K562 (cell line): ENCODE measurements at regions not wholly inside any gene's neighbourhood (a gene's known extent, or its start where the extent isn't known, plus 50 kb on each side); places are given as distances from the start of the nearest gene placed in this dataset.

ENCODE experiments used
- ATAC-seq: fragments of 200-7000 bp; cut with Tn5 transposase; 3 replicates; pipeline ENCODE4 v1.9.1; 2020; ENCODE audit warnings: moderate library complexity
- BruUV-seq: library from RNA; stranded (reverse); fragments of 400-500 nt; replicated peaks from 2 replicates; lab custom pipeline; 2021; lab: Mats Ljungman, UMichigan
- CTCF ChIA-PET: fragments of 300-600 bp; formaldehyde crosslinking; extraction: SDS; loops from one replicate; lab custom pipeline; 2021; ENCODE audit warnings: low intra/inter-chr PET ratio; lab: Yijun Ruan, JAX
- POLR2A ChIA-PET: fragments of 300-600, 350-650 bp; sonication (Branson Sonifier 250); formaldehyde crosslinking; extraction: SDS; loops from one replicate; lab custom pipeline; 2021; ENCODE audit warnings: antibody characterized with exemption, inconsistent platforms; lab: Yijun Ruan, JAX
- DNase-seq, 4 experiments: peaks; one replicate each; pipeline versions ENCODE4 v3.0.0 to v3.0.0-alpha.2; 2011 to 2018; ENCODE audit warnings: low spot score in 3 of 4, mixed read lengths in 3 of 4; ENCODE audit errors: extremely low read depth in 1 of 4
- FAIRE-seq: peaks from 2 replicates; lab custom pipeline; 2011; peaks lifted over from hg19 to GRCh38; lab: Jason Lieb, UNC
- H2AFZ ChIP-seq: 2 replicates; pipeline ENCODE4 v1.6.0; 2011; ENCODE audit warnings: low read depth, low read length, control low read depth, inconsistent platforms
- H3K27ac ChIP-seq: fragments of 200-600 bp; 3 replicates; pipeline ENCODE4 v1.8.0; 2011; ENCODE audit warnings: low read depth, mild to moderate bottlenecking, control low read depth, inconsistent platforms, low read length, moderate library complexity, mixed read lengths; ENCODE audit errors: extremely low read depth
- H3K27me3 ChIP-seq, 2 experiments: fragments of 300-600 bp in 1 of 2; 2 replicates in 1 of 2; 3 replicates in 1 of 2; pipeline versions ENCODE4 v1.6.0 to v1.8.0; 2011; ENCODE audit warnings: inconsistent platforms in 2 of 2, low read length in 2 of 2, mild to moderate bottlenecking in 1 of 2, mixed read lengths in 1 of 2, moderate library complexity in 1 of 2; ENCODE audit not compliant: control insufficient read depth in 2 of 2, insufficient read depth in 2 of 2
- H3K36me3 ChIP-seq: fragments of 300-600 bp; 3 replicates; pipeline ENCODE4 v1.8.0; 2011; ENCODE audit warnings: mild to moderate bottlenecking, low read length, inconsistent platforms; ENCODE audit not compliant: control insufficient read depth, insufficient read depth
- H3K4me1 ChIP-seq, 2 experiments: fragments of 200-600 bp in 1 of 2; replicated peaks in 1 of 2; 2 replicates in 1 of 2; 3 replicates in 1 of 2; pipeline versions ENCODE4 v1.5.1 to v1.8.0; 2011; ENCODE audit warnings: inconsistent platforms in 2 of 2, low read length in 2 of 2, mild to moderate bottlenecking in 1 of 2, mixed read lengths in 1 of 2, moderate library complexity in 1 of 2; ENCODE audit not compliant: control insufficient read depth in 2 of 2, insufficient read depth in 2 of 2
- H3K4me2 ChIP-seq: 2 replicates; pipeline ENCODE4 v1.6.1; 2011; ENCODE audit warnings: low read length, control low read depth, inconsistent platforms, mixed read lengths; ENCODE audit not compliant: insufficient read depth
- H3K4me3 ChIP-seq: fragments of 200-600 bp; sonication (generic), shearing (Covaris generic); 2 replicates; pipeline ENCODE4 v1.5.1; 2016; ENCODE audit warnings: control low read depth, inconsistent platforms
- H3K79me2 ChIP-seq: fragments of 200-600 bp; 3 replicates; pipeline ENCODE4 v1.8.0; 2011; ENCODE audit warnings: low read length, inconsistent platforms; ENCODE audit not compliant: control insufficient read depth, insufficient read depth
- H3K9ac ChIP-seq, 2 experiments: 2 replicates each; pipeline versions ENCODE4 v1.6.0 to v1.6.1; 2011; ENCODE audit warnings: low read depth in 2 of 2, low read length in 2 of 2, control low read depth in 1 of 2, inconsistent platforms in 1 of 2, mild to moderate bottlenecking in 1 of 2, mixed read lengths in 1 of 2; ENCODE audit not compliant: insufficient read depth in 1 of 2
- H3K9me1 ChIP-seq: one replicate; pipeline ENCODE4 v1.6.0; 2011; ENCODE audit warnings: inconsistent platforms, mild to moderate bottlenecking, low read length, moderate library complexity; ENCODE audit not compliant: control insufficient read depth, insufficient read depth
- H3K9me3 ChIP-seq: replicated peaks from 2 replicates; pipeline ENCODE4 v1.5.1; 2011; ENCODE audit warnings: low read depth, low read length, inconsistent platforms; ENCODE audit not compliant: control insufficient read depth, insufficient read depth
- H4K20me1 ChIP-seq: replicated peaks from 2 replicates; pipeline ENCODE4 v1.6.1; 2011; ENCODE audit warnings: low read length, inconsistent platforms, mixed read lengths; ENCODE audit not compliant: control insufficient read depth, insufficient read depth
- ARID1B ChIP-seq: fragments of 450-650 bp; IDR thresholded peaks from 2 replicates; pipeline ENCODE4 v1.6.1; 2016; ENCODE audit warnings: antibody characterized with exemption, mild to moderate bottlenecking, inconsistent platforms
- CBFA2T3 ChIP-seq: fragments of 450-650 bp; IDR thresholded peaks from 2 replicates; pipeline ENCODE4 v1.6.1; 2017
- DPF2 ChIP-seq: fragments of 450-650 bp; IDR thresholded peaks from 2 replicates; pipeline ENCODE4 v1.6.1; 2016
- TAL1 ChIP-seq: fragments of 450-650 bp; IDR thresholded peaks from 2 replicates; pipeline ENCODE4 v1.6.1; 2016; ENCODE audit warnings: mild to moderate bottlenecking
- ZBTB7A ChIP-seq: IDR thresholded peaks from 2 replicates; pipeline ENCODE4 v1.6.1; 2011; ENCODE audit warnings: low read depth, mild to moderate bottlenecking, low read length, moderate library complexity, borderline replicate concordance; ENCODE audit not compliant: control insufficient read depth
- ZNF24 ChIP-seq: fragments of 450-650 bp; IDR thresholded peaks from 2 replicates; pipeline ENCODE4 v1.6.1; 2016
- ZNF445 ChIP-seq: fragments of 250-450 bp; sonication (Bioruptor Pico); IDR thresholded peaks from 2 replicates; pipeline ENCODE4 v1.4.0; 2020; ENCODE audit warnings: low read depth, mild to moderate bottlenecking, moderate library complexity
- WGBS: fragments of 100-300 bp; shearing (Covaris generic); methylation state at CpG from one replicate; pipeline ENCODE4 v1.1.6; 2016; ENCODE audit warnings: low coverage, mixed read lengths; ENCODE audit not compliant: insufficient coverage; ENCODE audit errors: missing lambda C conversion rate; 5-methylcytosine and 5-hydroxymethylcytosine counted together
- in situ Hi-C: fragments of 300-500 bp; cut with MboI; formaldehyde crosslinking; loops from 4 replicates; pipeline ENCODE4 v1.15.0; 2018; ENCODE audit warnings: inconsistent platforms, mixed read lengths
- intact Hi-C: fragments of 100-400 bp; cut with micrococcal nuclease; formaldehyde crosslinking; loops from 2 replicates; pipeline ENCODE4 v1.14.2; 2022
- TF ChIP-seq, protein P1 (sequence below): sonication (generic); formaldehyde crosslinking; IDR thresholded peaks from 2 replicates; pipeline ENCODE4 v1.8.0; 2022; ENCODE audit warnings: mild to moderate bottlenecking, missing genetic modification reagents
- TF ChIP-seq, protein P2 (sequence below): sonication (generic); formaldehyde crosslinking; IDR thresholded peaks from 2 replicates; pipeline ENCODE4 v1.8.0; 2023; ENCODE audit warnings: mild to moderate bottlenecking, missing genetic modification reagents
- TF ChIP-seq, protein P3 (sequence below): sonication (generic); formaldehyde crosslinking; IDR thresholded peaks from 2 replicates; pipeline ENCODE4 v1.8.0; 2022; ENCODE audit warnings: mild to moderate bottlenecking, missing genetic modification reagents

DNA sequence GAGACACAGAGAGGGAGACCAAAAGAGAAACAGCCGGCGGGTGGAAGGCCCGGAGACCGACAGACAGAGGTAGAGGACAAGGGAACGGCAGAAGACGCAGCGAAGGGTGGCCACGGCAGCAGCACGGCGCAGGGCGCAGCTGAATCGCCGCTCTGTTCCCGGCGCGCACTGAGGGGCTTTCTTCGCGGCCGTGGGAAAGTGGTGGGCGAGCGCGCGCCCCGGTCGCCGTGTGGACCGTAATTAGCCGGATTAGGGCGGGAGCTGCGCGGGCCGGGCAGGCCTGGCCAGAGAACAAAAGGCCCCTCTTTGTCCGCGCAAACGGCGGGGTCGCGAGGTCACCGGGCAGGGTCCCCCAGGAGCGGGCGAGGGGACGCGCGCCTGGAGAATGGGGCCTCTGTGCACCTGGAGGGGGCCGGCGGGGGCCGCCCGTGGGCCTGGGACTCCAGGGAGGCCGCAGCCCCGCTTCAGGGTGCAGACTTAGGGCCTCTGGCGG lies 158.3 kb downstream of the ZFP36L2 start (continued):
- TF ChIP-seq, protein P1, sequence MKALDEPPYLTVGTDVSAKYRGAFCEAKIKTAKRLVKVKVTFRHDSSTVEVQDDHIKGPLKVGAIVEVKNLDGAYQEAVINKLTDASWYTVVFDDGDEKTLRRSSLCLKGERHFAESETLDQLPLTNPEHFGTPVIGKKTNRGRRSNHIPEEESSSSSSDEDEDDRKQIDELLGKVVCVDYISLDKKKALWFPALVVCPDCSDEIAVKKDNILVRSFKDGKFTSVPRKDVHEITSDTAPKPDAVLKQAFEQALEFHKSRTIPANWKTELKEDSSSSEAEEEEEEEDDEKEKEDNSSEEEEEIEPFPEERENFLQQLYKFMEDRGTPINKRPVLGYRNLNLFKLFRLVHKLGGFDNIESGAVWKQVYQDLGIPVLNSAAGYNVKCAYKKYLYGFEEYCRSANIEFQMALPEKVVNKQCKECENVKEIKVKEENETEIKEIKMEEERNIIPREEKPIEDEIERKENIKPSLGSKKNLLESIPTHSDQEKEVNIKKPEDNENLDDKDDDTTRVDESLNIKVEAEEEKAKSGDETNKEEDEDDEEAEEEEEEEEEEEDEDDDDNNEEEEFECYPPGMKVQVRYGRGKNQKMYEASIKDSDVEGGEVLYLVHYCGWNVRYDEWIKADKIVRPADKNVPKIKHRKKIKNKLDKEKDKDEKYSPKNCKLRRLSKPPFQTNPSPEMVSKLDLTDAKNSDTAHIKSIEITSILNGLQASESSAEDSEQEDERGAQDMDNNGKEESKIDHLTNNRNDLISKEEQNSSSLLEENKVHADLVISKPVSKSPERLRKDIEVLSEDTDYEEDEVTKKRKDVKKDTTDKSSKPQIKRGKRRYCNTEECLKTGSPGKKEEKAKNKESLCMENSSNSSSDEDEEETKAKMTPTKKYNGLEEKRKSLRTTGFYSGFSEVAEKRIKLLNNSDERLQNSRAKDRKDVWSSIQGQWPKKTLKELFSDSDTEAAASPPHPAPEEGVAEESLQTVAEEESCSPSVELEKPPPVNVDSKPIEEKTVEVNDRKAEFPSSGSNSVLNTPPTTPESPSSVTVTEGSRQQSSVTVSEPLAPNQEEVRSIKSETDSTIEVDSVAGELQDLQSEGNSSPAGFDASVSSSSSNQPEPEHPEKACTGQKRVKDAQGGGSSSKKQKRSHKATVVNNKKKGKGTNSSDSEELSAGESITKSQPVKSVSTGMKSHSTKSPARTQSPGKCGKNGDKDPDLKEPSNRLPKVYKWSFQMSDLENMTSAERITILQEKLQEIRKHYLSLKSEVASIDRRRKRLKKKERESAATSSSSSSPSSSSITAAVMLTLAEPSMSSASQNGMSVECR (CRISPR knock-in tag), result no peak
- TF ChIP-seq ZBTB7A, result peak; percentile 49; the same call in 1 of the 2 replicates

DNA sequence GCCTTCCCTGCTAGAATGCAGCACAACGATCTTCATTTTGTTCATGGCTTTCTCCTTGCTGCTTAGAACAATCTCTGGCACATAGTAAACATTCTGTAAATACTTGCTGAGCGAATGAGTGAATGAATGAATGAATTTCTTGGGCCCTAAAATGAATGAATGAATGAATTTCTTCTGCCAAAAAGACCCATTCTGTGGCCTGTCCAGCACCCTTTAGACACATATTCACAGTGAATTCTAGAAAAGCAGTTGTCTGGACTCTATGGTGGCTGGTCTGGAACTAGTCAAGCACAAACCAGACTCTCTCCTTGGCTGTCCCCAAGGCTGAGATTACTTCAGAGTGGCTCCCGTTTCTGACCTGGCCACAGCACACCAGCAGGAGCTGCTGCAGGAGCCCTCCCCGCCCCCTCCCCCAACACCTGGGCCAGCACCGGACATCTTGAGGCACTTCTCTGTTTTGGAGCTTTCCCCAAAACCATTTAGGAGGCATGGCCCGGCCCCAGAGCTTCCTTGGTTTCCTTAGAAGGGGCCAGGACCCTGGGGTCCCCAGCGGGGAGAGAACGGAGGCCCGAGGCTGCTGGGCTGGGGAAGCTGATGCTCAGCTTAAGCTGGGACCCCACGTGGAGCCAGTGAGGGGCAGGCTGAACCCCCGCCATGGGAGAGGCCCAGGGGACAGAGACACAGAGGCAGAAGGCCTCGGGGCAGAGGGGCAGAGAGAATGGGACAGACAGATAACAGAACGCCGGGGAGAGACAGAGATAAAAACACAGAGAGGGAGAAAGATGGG lies 159.0 kb downstream of the ZFP36L2 start:
- Histone ChIP-seq H3K9ac (peak overlapping the region in 1 of 2 experiments; percentile 84; a peak in 2 of 4 replicates), H3K27me3 (no peaks in the 10 kb centered on the region), H3K79me2 (no peaks in the 10 kb centered on the region), H3K9me3 (no peaks in the 10 kb centered on the region), H3K27ac (no peak overlapping the region), H3K9me1 (no peaks in the 10 kb centered on the region), H3K4me3 (no peak overlapping the region), H3K36me3 (no peaks in the 10 kb centered on the region), H3K4me2 (no peak overlapping the region; the same call in 1 of the 2 replicates), H2AFZ (peak overlapping the region; percentile 67), H3K4me1 (peaks cover 3 to 32% of the 10 kb centered on the region in 2 experiments; a peak in 4 of 5 replicates), H4K20me1 (no peaks in the 10 kb centered on the region)
- CTCF ChIA-PET, result interaction anchor here (0.6 kb wide), 1 partner anchor 162 kb away, joined by 3 read pairs; no protein-coding TSS in a partner anchor
- TF ChIP-seq DPF2 (peak; percentile 29; the same call in 1 of the 2 replicates), CBFA2T3 (peak; percentile 46), ARID1B (peak; percentile 40), ZNF445 (no peak), ZNF24 (peak; percentile 93), TAL1 (0 out of 2 replicates have a peak, but pooled peaks have one; percentile 24)
- TF ChIP-seq, protein P2, sequence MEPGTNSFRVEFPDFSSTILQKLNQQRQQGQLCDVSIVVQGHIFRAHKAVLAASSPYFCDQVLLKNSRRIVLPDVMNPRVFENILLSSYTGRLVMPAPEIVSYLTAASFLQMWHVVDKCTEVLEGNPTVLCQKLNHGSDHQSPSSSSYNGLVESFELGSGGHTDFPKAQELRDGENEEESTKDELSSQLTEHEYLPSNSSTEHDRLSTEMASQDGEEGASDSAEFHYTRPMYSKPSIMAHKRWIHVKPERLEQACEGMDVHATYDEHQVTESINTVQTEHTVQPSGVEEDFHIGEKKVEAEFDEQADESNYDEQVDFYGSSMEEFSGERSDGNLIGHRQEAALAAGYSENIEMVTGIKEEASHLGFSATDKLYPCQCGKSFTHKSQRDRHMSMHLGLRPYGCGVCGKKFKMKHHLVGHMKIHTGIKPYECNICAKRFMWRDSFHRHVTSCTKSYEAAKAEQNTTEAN (CRISPR knock-in tag), result no peak
- TF ChIP-seq, protein P3, sequence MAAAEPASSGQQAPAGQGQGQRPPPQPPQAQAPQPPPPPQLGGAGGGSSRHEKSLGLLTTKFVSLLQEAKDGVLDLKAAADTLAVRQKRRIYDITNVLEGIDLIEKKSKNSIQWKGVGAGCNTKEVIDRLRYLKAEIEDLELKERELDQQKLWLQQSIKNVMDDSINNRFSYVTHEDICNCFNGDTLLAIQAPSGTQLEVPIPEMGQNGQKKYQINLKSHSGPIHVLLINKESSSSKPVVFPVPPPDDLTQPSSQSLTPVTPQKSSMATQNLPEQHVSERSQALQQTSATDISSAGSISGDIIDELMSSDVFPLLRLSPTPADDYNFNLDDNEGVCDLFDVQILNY (CRISPR knock-in tag), result no peak
- POLR2A ChIA-PET, result interaction anchor here (0.6 to 0.7 kb wide), 2 partner anchors 12 to 127 kb away, joined by 3 to 4 read pairs; no protein-coding TSS in a partner anchor
- BruUV-seq, result no TSS peak
- peak; percentile 51; the same call in 2 of the 3 replicates for ATAC-seq
- DNase-seq, result peak in 2 of 4 experiments; percentile 36 to 42
- FAIRE-seq, result no peak
- in situ Hi-C loops (no loop called here), intact Hi-C loops (no loop called here)
- WGBS, result 36% methylated on average over 9 of the region's 14 CpGs
